ENCODE measurements at regions not wholly inside any gene's neighbourhood (a gene's known extent, or its start where the extent isn't known, plus 50 kb on each side); places are given as distances from the start of the nearest gene placed in this dataset.
"Not testable (repeated sequence)": the region's sequence is repeated elsewhere in the genome, so short reads cannot be mapped to it uniquely, and the experiment has no call there.

GRCh38 chr2:188000189-188000588 is 291.5 kb upstream of the GULP1 start:
- FAIRE-seq = no peak

GRCh38 chr2:188003800-188004199 is 287.9 kb upstream of the GULP1 start:
- no peak for FAIRE-seq

DNA sequence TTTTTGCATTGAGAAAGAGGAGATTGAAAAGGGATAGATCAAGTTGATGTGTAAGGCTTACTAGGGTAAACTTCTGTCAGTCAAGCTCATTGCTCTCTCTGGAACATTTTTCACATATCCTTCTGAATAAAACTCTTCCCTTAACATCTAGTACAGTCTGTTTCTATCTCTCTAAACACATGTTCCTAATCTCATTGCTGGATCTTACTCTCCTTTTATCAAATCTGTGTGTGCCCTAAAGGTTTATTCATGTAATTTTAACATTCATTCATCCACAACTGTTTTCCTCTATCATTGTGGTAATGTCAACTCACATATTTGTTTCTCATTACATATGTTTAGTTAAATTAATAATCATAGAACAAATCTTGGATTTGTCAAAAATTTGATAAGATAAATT is 277.9 kb upstream of the GULP1 start:
- FAIRE-seq = no peak

- no peak for FAIRE-seq
Observed at GRCh38 chr2:188016917-188017316, 274.8 kb upstream of the GULP1 start.

DNA sequence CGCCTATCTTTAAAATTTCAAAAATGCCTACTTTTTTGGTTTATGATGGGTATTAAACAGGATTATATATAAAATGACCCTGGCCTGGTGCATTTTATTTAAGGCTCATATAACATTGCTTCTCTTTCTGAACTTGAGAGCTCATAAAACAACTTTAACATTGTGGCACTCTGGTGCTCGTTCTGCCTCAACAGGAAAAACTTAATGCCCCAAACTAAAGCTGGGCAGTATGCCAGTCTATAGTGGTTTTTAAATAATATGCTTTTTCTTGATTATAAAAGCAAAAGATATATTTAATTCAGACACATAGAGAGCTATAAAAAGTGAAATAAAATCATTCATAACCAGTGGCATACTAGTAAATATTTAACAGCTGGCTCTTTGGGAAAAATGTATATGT is 269.3 kb upstream of the GULP1 start:
- FAIRE-seq = no peak

DNA sequence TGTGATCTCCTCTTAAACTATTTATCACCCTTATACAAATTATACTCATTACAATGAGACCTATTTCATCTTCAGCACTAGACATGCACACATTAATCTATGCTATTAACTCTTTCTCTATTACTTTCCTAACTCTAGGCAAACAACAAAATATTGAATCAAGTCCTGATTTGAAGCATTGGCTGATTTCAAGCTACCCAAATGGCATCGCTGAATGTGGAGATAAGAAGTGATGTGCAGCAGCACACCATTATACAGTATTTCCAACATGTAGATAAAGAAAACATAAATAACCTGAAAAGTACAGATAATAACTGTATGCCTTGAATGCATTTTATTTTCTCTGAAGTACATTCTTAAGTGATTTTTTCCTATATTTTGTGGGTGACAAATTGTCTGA is 268.6 kb upstream of the GULP1 start:
- FAIRE-seq = no peak

GRCh38 chr2:188024811-188025210 is 266.9 kb upstream of the GULP1 start:
- no peak for FAIRE-seq

DNA sequence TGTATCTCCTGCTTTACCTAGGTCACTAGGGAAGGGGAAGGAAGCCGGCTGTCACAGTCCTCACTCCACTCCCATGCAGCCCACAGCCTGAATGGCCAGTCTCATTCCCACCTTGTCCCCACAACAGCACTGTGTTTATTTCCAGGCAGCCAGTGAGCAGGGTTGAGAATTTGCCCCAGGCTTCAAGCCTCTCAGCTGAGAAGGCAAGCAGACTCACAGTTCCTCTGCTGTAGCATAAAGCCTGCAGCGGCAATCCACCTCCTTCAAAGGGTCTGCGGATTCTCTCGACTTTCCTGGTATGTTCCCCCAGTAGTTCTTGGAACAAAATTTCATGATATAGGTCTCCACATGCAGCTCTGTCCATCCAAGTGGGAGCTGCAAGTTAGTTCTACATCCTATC is 262.9 kb upstream of the GULP1 start:
- no peak for FAIRE-seq

GRCh38 chr2:188032306-188032705 is 259.4 kb upstream of the GULP1 start:
- FAIRE-seq = no peak

GRCh38 chr2:188032786-188033185 is 258.9 kb upstream of the GULP1 start:
- FAIRE-seq = no peak

DNA sequence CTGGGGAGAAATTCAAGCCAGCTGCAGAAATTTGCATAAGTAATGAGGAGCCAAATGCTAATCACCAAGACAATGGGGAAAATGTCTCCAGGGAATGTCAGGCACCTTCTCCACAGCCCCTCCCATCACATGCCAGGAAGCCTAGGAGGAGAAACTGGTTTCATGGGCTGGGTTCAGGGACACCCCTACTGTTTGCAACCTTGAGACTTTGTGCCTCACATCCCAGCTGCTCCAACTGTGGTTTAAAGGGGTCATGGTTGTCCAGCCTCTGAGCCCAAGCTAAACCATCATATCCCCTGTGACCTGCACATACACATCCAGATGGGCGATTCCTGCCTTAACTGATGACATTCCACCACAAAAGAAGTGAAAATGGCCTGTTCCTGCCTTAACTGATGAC is 258.4 kb upstream of the GULP1 start:
- FAIRE-seq = not testable (repeated sequence)

GRCh38 chr2:188034102-188034501 is 257.6 kb upstream of the GULP1 start:
- FAIRE-seq = not testable (repeated sequence)

DNA sequence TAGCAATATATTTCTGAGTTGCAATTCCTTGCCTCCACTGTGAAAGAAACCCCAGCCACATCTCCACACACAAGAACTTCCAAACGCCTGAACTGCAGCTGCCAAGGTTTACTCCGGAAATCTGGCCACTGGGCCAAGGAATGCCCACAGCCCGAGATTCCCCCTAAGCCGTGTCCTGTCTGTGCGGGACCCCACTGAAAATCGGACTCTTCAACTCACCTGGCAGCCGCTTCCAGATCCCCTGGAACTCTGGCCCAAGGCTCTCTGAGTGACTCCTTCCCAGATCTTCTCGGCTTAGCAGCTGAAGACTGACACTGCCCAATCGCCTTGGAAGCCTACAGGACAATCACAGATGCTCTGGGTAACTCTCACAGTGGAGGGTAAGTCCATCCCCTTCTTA is 256.3 kb upstream of the GULP1 start:
- not testable (repeated sequence) for FAIRE-seq

DNA sequence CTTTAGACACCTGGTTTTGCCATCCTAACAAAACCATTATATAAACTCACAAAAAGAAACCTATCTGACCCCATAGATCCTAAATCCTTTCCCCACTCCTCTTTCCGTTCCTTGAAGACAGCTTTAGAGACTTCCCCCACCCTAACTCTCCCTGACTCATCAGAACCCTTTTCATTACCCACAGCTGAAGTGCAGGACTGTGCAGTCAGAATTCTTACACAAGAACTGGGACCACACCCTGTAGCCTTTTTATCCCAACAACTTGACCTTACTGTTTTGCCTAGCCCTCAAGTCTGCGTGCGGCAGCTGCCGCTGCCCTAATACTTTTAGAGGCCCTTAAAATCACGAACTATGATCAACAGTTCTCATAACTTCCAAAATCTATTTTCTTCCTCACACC is 254.9 kb upstream of the GULP1 start:
- not testable (repeated sequence) for FAIRE-seq

GRCh38 chr2:188039307-188039706 is 252.4 kb upstream of the GULP1 start:
- FAIRE-seq = no peak

- FAIRE-seq = no peak
Observed at GRCh38 chr2:188042412-188042811, 249.3 kb upstream of the GULP1 start.

- FAIRE-seq = no peak
Observed at GRCh38 chr2:188045016-188045415, 246.7 kb upstream of the GULP1 start.

GRCh38 chr2:188046437-188046836 is 245.2 kb upstream of the GULP1 start:
- FAIRE-seq = no peak

DNA sequence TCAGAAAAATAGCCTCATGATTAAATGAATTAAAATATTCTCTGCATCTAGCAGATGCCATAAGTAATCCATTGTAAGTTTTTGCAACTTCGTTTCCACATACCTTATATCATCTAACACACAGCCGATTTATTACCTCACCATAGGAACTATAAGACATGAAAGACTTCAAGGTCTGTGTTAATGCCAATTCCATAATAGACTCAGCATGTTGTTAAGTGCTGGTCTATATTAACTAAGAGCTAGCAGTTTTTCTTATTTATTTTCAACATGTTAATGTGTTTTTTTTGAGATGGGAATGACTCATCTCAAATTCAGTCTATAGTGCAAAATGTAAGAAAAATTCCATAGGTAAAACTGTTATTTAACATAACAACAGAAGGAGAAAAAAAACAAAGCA is 243.9 kb upstream of the GULP1 start:
- no peak for FAIRE-seq

GRCh38 chr2:188050726-188051125 is 240.9 kb upstream of the GULP1 start:
- FAIRE-seq = no peak

DNA sequence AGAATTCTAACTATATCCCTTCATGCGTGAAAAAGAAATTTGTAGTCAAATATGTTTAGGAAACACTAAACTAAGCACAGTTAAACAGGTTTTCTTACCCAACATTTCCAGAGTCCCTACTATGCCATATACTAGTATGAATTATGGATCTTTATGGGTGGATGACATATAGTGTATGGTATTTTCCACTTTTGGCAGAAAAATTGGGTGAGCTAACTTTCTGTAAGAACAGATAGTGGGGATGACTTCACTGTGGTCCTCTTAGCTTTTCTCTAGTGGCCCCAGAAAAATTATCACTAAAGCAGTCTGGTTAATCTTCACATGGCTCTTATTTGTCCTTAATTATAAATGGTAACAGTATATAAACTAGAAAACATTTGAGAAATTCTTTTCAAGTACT is 240.0 kb upstream of the GULP1 start:
- FAIRE-seq = no peak

DNA sequence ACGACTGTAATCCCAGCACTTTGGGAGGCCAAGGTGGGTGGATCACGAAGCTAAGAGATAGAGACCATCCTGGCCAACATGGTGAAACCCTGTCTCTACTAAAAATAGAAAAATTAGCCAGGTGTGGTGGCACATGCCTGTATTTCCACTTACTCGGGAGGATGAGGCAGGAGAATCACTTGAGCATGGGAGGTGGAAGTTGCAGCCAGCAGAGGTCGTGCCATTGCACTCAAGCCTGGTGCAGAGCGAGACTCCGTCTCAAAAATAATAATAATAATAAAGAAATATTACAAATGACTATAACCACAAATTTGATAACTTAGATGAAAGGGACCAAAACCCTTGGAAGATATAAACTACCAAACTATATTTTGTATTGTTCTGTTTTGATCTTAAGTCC is 226.3 kb upstream of the GULP1 start:
- FAIRE-seq = no peak

GRCh38 chr2:188068093-188068492 is 223.6 kb upstream of the GULP1 start:
- no peak for FAIRE-seq

- FAIRE-seq = no peak
Observed at GRCh38 chr2:188076149-188077056, 215.3 kb upstream of the GULP1 start.

DNA sequence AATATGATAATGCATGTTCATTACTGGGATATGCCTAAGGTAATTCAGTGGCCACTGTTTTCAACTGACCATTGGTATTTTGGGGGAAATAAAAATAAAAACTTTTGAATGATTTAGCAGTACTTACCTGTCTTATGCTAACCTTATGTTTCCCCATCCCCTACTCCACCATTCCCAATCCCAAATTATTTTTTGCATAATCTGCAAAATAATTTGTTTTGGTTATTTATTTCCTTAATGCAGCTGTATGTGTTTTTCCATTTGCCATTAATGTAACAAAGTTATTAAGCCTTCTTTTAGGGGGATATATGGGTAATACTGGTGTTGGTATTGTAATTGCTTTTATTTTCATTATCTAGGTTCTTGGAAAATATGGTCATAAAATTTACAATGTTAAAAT is 213.9 kb upstream of the GULP1 start:
- no peak for FAIRE-seq
